ENCODE measurements at regions not wholly inside any gene's neighbourhood (a gene's known extent, or its start where the extent isn't known, plus 50 kb on each side); places are given as distances from the start of the nearest gene placed in this dataset.
A peak's percentile ranks its signal among the peaks of the same experiment; 100 is the strongest.

- DNase-seq: no peak
Observed at GRCh38 chrY:12981074-12981473, 76.4 kb downstream of the DDX3Y start.

- no peak for DNase-seq
Observed at GRCh38 chrY:12982249-12982829, 77.7 kb downstream of the DDX3Y start.

DNA sequence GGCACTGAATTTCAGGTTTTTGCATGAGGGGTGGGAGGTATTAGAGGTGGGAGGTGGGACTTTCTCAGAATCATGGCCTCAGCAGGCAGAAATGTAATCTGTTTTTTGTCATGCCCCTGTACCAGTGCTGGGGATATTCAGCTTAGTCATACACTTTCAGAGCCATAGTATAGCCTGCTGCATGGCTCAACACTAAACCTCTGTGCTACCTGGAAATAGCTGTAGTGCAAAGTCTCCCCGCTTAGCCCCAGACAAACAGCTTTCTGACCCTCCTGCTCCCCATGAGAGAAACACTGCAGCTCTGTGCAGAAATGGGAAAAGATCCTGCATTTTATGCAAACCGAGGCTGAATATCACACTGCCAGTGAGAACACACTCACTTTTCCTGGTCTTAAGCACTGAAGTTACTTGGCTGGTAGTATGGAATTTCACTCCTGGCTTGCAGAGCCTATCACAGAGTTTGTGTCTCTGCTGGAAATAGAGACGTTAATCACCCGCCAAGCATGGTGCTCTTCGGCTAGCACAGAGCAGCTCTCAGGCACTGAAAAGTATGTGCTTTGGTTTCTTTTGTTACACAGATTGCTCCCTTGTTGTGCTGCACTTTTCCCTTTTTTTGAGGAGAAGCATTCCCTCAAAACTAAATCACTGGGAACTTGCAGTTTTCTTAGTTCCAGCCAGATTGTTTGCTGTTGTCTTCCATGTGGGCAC, 80.1 kb downstream of the DDX3Y start:
- peak; percentile 0 for DNase-seq

- no peak for DNase-seq
Observed at GRCh38 chrY:13017493-13017892, 112.8 kb downstream of the DDX3Y start.

- DNase-seq: no peak
Observed at GRCh38 chrY:13019486-13019885, 114.8 kb downstream of the DDX3Y start.

- no peak for DNase-seq
Observed at GRCh38 chrY:13020839-13021238, 116.2 kb downstream of the DDX3Y start.

GRCh38 chrY:13023607-13024006, 118.9 kb downstream of the DDX3Y start:
- no peak for DNase-seq

- no peak for DNase-seq
Observed at GRCh38 chrY:13024447-13024846, 119.8 kb downstream of the DDX3Y start.

DNA sequence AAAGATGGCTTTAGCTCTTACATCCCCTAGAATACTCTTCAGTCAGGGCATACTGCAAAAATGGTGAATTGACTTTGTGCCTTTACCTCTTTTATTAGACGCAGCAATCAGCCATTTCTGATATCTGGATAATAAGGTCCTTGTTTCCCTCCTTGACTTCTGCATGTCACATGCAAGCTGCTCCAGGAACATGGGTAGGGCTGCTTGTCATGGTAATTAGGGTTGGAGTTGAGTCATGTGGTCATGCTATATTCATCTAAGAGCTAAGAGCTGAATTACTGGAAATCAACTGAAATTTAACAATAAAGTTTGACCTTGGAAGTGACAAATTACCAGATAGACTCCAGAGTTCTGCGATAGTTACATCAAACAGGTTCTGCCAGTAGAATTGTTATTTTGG, 122.2 kb downstream of the DDX3Y start:
- DNase-seq: no peak

DNA sequence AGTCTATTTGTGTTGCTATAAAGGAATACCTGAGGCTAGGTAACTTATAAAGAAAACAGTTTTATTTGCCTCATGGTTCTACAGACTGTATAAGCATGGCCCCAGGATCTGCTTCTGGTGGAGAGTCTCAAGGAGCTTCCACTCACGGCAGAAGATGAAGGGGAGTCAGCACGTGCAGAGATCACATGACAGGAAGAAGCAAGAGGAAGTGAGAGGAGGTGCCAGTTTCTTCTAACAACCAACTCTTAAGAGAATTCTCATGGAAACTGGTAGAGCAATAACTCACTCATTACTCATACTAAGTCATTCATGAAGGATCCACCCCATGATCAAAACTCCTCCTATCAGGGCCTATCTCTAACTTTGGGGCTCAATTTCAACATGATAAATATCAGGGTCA, 135.6 kb downstream of the DDX3Y start:
- DNase-seq: no peak

- DNase-seq: no peak
Observed at GRCh38 chrY:13053501-13053900, 148.8 kb downstream of the DDX3Y start.

GRCh38 chrY:13066372-13066771, 161.7 kb downstream of the DDX3Y start:
- DNase-seq: no peak

DNA sequence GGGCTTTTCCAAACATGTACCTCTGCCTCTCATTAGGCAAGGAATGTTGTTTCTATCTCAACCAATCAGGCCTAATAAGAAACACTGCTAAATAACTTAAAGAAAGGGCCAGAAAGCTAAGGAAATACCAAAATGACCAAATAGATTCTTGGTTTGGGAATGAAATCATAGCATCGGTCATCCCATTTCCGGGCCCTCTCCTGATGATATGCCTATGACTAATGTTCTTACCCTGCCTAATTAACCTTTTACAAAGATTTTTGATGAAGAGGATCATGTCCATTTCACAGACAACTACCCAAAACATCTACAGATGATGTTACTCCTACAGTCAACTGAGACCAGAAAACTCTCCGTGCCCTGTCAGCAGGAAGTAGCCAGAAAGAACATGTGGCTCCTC, 164.0 kb downstream of the DDX3Y start:
- DNase-seq: no peak

DNA sequence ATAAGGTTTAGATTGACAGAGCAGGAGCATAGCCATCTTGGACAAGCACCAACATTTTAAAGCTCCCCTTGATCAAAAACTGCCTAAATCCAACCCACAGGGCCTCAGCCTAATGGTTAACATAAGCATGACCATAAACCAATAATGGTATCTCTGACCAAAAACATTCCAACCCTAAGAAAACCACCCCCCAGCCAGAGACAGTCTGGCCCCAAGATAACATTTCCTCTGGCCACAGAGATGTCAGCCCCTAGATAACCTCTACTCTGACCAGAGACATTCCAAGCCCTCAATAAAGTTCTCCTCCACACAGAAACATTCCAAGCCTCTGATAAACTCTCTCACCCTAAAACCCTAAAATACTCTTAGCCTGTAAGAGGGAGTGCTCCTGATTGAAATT, 164.4 kb downstream of the DDX3Y start:
- no peak for DNase-seq

- no peak for DNase-seq
Observed at GRCh38 chrY:13082748-13083147, 178.1 kb downstream of the DDX3Y start.

DNA sequence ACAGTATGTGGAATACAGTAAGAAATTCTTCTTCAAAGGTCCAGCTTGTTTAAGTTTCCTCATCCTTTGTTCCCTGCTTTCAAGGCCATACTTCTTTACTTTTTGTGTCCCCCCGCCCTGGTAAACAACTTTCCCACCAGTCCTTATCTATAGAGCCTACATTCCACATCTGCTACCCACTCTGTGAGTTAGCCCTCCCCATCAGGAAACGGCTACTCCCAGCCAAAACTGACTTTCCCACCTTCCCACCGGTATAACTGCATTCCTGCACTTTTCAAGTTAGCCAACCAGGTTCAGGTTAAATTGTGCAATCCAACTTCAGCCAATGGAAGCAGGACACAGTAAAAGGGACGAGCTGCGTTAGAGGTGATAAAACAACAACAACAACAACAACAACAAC, 186.9 kb downstream of the DDX3Y start:
- DNase-seq: no peak

- no peak for DNase-seq
Observed at GRCh38 chrY:13092986-13093385, 188.3 kb downstream of the DDX3Y start.

DNA sequence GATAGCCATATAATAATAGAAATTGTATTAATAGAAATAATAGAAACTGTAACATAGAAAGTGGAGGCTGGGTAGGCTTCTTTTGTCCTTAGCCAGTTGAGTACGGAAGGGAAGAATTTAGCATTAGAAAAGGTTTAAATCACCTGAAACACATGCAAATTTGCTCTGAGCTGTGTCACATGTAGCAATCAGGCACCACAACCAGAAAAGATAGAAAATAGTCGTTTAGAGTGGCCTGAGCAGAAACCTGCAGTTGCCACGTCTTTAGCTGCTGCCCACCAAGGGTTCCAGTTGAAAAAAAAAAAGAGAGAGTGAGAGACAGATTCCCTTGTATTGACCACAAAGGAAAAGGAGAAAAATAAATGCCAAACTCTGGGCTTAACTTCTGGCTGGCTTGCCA, 188.8 kb downstream of the DDX3Y start:
- DNase-seq: no peak

- no peak for DNase-seq
Observed at GRCh38 chrY:13094411-13094810, 189.7 kb downstream of the DDX3Y start.

DNA sequence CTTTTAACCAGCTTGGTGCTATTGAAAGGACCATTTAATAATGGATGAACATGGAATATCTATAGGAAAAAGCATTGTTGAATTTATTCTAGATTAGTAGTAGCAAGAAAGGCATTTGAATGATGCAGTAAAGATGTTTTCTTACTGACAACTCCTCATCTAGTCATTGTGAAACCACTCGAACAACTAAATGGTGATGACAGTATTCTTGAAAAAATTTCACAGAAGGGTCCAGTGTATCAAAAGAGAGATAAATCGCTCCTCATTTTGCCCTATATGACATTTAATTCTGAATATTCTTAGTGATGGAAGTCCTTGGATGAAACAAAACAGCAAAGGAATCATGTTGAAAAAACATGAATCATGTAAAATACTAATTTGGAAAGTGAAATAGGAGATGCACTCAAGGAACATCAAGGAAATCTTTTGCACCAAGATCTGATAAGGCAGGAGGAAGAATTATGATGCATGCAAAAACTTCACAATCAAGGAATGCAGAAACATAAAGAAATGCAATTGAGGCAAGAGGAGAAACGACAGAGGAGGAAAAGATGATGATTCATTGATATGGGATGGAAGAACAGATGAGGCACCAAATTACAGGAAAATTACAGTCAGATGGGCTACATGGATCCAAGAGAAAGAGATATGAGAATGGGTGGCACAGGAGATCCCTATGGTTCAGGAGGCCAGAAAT, 190.4 kb downstream of the DDX3Y start:
- DNase-seq: no peak

DNA sequence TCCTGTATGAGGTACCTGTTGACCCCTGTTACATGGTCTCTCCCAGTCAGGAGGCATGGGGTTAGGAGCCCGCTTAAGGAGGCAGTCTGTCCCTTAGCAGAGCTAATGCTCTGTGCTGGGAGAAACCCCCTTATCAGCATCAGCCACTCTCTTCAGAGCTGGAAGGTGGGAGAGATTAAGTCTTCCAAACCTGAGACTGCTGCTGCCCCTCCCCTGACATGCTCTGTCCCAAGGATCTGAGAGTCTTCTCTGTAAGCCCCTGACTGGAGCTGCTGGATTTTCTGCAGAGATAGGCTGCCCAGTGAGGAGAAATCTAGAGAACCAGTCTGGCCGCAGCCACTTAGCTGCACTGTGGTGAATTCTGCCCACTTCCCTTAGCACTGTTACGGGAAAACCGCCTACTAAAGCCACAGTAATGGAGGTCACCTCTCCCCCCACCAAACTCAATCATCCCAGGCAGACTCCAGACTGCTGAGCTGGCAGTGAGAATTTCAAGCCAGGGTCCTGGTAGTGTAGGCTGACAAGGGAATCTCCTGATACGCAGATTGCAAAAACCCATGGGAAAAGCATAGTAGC, 222.3 kb downstream of the DDX3Y start:
- DNase-seq: no peak

DNA sequence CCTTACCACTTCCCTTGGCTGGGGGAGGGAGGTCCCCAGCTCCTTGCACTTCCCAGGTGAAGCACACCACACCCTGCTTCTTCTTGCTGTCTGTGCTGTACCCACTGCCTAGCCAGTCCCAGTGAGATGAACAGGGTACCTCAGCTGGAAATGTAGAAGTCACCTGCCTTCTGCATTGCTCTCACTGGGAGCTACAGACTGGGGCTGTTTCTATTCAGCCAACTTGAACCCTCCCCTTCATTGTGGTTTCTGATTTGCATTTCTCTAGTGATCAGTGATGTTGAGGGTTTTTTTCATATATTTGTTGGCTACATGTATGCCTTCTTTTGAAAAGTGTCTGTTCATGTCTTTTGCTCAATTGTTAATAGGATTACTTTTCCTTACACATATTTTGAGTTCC, 222.8 kb downstream of the DDX3Y start:
- no peak for DNase-seq

GRCh38 chrY:13149148-13149547, 244.5 kb downstream of the DDX3Y start:
- no peak for DNase-seq

DNA sequence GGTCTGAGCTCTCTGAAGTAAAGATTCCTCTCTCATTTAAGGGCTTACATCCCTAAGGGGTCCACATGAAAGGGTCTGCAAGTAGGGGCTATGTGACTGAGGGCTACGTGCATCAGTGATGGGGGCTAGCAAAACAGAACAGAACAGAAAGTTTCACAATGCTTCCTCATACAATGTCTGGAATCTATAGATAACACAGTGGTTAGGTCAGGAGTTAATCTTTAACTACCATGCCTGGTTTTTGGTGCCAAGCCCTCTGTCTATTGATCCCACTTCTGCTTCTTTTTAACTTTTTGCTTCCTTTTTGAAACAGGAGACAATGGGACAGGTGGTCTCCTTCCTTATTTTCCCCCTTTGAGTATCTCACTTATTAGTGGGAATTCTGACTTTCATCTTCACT, 263.0 kb downstream of the DDX3Y start:
- DNase-seq: no peak

All from tongue (tissue), 1 donor.